HG03066 (cell line): ENCODE measurements at regions not wholly inside any gene's neighbourhood (a gene's known extent, or its start where the extent isn't known, plus 50 kb on each side); places are given as distances from the start of the nearest gene placed in this dataset.
"Not testable (repeated sequence)": the region's sequence is repeated elsewhere in the genome, so short reads cannot be mapped to it uniquely, and the experiment has no call there.

Experiments
- ATAC-seq: cut with Tn5 transposase; IDR thresholded peaks from one replicate; pipeline ENCODE4 v1.9.1; 2021; ENCODE audit warnings: low read depth; ENCODE audit not compliant: unreplicated experiment

DNA sequence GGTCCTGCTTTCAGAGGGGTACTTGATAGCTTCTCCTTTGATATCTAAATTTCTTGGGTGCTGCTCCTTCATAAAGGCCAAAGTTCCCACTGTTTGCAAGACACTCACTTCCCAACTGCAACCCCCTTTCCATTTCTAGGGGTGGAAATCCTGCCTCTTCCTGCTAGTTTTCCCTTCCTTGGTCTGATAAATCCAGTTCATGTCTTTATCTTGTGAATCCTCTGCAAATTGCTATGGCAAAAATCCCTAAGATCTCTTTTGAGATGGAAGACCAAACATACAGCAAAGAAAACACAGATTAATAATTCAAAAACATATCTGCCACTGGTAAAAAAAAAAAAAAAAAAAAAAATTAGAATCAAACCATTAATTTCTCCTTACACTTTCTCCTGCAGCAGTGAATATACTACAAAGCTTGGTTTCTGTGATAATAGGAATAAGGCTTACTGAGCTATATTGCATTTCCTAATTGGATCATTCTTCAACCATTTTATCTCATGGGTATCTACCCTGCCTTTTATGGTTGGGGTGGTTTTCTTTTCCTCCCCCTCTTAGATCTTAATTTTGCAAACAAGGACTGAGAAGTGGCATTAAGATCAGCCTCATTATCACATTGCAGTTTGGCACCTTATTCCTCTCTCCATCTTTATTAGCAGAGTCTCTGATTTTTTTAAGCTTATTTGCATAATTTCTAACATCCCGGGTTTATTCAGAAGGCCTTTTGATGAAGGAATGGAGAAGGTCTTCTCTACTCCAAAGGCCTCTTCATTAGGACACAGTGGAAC, 439.1 kb downstream of the XYLT1 start:
- no peak for ATAC-seq

DNA sequence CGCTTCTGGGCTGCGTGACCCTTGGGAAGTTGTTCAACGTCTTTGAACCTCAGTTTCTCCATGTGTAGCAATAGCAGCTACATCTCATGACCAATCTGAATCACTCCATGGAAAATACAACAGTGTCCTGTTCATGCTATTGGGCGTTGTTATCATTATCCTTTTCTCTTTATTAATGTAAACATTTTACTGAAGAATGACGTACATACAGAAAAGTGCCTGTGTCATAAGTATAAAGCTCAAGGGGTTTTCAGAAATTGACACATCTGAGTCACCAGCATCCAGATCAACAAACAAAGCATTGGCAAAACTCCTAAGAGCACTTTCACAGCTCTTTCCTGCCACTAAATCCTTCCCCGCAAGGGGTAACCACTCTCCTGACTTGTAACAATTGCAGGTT, 438.4 kb downstream of the XYLT1 start:
- ATAC-seq, result no peak

DNA sequence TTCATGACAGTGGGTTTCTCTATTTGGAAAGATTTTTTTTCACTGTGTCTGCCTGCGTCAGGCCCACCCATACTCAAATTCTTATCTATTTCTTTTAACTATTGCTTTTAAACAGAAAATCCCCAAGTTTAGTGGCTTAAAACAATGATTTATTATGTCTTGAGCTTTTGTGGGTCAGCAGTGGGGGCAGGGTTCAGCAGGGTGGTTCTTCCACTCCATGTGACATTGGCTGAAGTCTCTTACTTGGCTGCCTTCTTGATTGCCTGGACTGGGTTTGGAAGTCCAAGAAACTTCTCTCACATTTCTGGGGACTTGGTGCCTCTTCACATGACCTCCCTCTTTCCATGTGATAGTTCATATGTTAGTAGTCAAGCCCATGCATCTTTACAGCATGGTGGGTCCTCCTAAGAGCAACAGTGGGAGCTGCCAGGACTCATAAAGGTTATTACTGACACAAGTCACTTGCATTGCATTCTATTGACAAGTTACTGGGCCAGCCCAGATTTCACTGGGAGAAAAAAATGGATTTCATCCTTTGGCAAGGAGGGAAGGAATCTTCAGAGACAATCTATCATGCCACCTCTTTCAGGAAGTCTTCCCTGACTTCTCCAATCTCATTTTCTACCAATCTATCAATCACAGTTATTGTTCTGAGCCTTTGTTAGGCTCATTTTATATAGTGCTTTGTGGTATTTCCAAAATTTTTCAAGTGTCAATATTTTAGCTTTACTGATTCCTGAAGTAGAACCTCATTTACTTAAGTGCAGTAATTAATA, 436.1 kb downstream of the XYLT1 start:
- ATAC-seq, result no peak

DNA sequence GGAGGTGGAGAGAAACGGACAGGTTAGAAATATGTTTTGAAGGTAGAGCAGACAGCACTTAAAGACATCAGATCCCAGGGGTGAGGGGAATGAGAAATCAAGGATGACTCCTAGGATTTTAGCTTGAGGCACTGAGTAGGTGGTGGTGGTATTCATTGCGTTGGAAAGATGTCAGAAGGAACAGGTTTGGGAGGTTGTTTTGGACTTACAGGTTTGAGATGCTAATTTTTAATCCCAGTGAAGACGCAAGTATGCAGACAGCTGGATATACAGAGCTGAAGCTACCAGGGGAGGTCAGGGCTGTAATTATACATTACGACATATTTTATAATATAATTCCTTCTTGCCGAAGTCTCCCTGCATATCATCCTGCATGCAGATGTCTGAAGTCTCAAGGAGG, 433.3 kb downstream of the XYLT1 start:
- ATAC-seq, result no peak

DNA sequence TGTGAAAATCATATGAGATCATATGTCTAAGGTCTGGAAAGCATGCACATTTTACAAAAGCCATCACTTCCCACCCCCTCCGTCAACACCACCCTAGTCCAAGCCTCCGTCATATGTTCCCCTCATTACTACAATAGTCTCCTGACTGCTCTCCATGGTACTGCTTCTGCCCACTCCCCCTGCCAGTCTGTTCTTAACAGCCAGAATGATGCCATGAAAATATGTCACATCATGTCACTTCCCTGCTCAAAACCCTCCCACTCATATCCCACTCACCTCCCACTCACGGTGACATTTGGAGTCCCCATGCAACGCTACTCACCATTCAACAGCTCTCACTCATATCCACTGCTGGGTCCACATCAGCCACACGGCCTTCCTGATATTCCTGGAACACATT, 432.3 kb downstream of the XYLT1 start:
- no peak for ATAC-seq

DNA sequence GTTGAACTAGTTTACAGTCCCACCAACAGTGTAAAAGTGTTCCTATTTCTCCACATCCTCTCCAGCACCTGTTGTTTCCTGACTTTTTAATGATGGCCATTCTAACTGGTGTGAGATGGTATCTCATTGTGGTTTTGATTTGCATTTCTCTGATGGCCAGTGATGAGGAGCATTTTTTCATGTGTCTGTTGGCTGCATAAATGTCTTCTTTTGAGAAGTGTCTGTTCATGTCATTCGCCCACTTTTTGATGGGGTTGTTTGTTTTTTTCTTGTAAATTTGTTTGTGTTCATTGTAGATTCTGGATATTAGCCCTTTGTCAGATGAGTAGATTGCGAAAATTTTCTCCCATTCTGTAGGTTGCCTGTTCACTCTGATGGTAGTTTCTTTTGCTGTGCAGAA, 421.7 kb downstream of the XYLT1 start:
- ATAC-seq, result not testable (repeated sequence)

DNA sequence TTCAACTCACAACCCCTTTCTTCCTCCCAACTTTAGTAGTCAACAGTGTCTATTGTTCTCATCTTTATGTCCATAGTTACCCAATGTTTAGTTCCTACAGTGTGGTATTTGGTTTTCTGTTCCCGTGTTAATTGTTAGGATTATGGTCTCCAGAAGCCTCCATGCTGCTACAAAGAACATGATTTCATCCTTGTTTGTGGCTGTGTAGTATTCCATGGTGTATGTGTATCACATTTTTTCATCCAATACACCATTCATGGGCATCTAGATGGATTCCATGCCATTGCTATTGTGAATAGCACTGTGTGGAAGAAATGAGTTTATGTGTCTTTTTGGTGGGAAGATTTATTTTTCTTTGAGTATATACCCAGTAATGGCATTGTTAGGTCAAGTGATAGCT, 420.3 kb downstream of the XYLT1 start:
- ATAC-seq, result no peak
